Smooth muscle cell (in vitro differentiated cells): ENCODE measurements at regions not wholly inside any gene's neighbourhood (a gene's known extent, or its start where the extent isn't known, plus 50 kb on each side); places are given as distances from the start of the nearest gene placed in this dataset.

Source experiments
- DNase-seq: peaks from one replicate; lab custom pipeline; 2025; ENCODE audit not compliant: unreplicated experiment; lab: John Stamatoyannopoulos, UW
- H2AFZ ChIP-seq: fragments of 200-600 bp; sonication (generic); 2 replicates; pipeline ENCODE4 v1.6.0; 2016; ENCODE audit warnings: antibody characterized with exemption, low read depth, mild to moderate bottlenecking
- H3F3A ChIP-seq: fragments of 200-600 bp; sonication (generic); 2 replicates; pipeline ENCODE4 v1.6.0; 2017; ENCODE audit warnings: antibody characterized with exemption, low read depth
- H3K27ac ChIP-seq: fragments of 200-600 bp; sonication (generic); 2 replicates; pipeline ENCODE4 v1.5.1; 2016; ENCODE audit warnings: low read depth, mild to moderate bottlenecking
- H3K27me3 ChIP-seq: fragments of 200-600 bp; sonication (generic); 2 replicates; pipeline ENCODE4 v1.6.1; 2016; ENCODE audit warnings: low read depth, mild to moderate bottlenecking
- H3K36me3 ChIP-seq: fragments of 200-600 bp; sonication (generic); 2 replicates; pipeline ENCODE4 v1.5.1; 2016; ENCODE audit warnings: low read depth
- H3K4me1 ChIP-seq: fragments of 200-600 bp; sonication (generic); 2 replicates; pipeline ENCODE4 v1.5.1; 2016; ENCODE audit warnings: low read depth
- H3K4me2 ChIP-seq: fragments of 200-600 bp; sonication (generic); 2 replicates; pipeline ENCODE4 v1.6.0; 2016; ENCODE audit warnings: mild to moderate bottlenecking
- H3K4me3 ChIP-seq: fragments of 200-600 bp; sonication (generic); 2 replicates; pipeline ENCODE4 v1.5.1; 2016; ENCODE audit warnings: mild to moderate bottlenecking
- H3K79me2 ChIP-seq: fragments of 200-600 bp; sonication (generic); 2 replicates; pipeline ENCODE4 v1.6.0; 2016; ENCODE audit warnings: low read depth, mild to moderate bottlenecking
- H3K9ac ChIP-seq: fragments of 200-600 bp; sonication (generic); 2 replicates; pipeline ENCODE4 v1.6.0; 2016; ENCODE audit warnings: low read depth
- H3K9me3 ChIP-seq: fragments of 200-600 bp; sonication (generic); replicated peaks from 2 replicates; pipeline ENCODE4 v1.5.1; 2016; ENCODE audit warnings: low read depth
- H4K20me1 ChIP-seq: fragments of 200-600 bp; sonication (generic); 2 replicates; pipeline ENCODE4 v1.6.0; 2016; ENCODE audit warnings: low read depth
- WGBS: methylation state at CpG from one replicate; pipeline ENCODE4 v1.1.7; 2016; ENCODE audit warnings: low lambda C conversion rate; 5-methylcytosine and 5-hydroxymethylcytosine counted together
- TF ChIP-seq, protein P1 (sequence below): fragments of 200-600 bp; sonication (generic); IDR thresholded peaks from 2 replicates; pipeline ENCODE4 v1.5.1; 2017; ENCODE audit warnings: borderline replicate concordance, mild to moderate bottlenecking, antibody characterized with exemption; ENCODE audit not compliant: insufficient read depth, poor library complexity, severe bottlenecking

DNA sequence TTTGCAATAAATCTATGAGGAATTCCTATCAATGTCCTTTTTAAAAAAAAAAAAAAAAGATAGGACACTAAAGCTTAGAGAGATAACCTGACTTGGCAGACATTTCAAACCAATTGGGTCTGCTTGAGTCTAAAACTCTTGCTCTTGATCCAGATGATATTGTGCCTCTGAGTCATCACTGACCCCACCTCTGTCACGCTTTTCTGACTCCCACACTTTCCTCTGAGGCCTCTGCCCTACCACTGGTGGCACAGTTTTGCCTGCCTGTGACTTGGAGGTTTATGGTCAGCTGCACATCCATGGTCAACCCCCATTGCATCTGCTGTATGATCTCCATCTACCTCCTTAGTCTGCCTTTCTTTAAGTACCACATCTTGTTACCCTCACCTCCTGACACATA lies 328.7 kb downstream of the SPRY2 start:
- no peak for DNase-seq
- Histone ChIP-seq H3K27ac (no peak overlapping the region), H3K4me3 (no peak overlapping the region), H3K4me1 (no peaks in the 10 kb centered on the region), H3K36me3 (no peaks in the 10 kb centered on the region), H3K9ac (no peak overlapping the region), H3K4me2 (no peak overlapping the region), H4K20me1 (no peaks in the 10 kb centered on the region), H3F3A (no peaks in the 10 kb centered on the region), H3K27me3 (no peaks in the 10 kb centered on the region), H2AFZ (peak overlapping the region; percentile 65), H3K79me2 (no peaks in the 10 kb centered on the region), H3K9me3 (no peaks in the 10 kb centered on the region)
- 38% methylated on average over 1 of the region's 1 CpG for WGBS
- TF ChIP-seq, protein P1, sequence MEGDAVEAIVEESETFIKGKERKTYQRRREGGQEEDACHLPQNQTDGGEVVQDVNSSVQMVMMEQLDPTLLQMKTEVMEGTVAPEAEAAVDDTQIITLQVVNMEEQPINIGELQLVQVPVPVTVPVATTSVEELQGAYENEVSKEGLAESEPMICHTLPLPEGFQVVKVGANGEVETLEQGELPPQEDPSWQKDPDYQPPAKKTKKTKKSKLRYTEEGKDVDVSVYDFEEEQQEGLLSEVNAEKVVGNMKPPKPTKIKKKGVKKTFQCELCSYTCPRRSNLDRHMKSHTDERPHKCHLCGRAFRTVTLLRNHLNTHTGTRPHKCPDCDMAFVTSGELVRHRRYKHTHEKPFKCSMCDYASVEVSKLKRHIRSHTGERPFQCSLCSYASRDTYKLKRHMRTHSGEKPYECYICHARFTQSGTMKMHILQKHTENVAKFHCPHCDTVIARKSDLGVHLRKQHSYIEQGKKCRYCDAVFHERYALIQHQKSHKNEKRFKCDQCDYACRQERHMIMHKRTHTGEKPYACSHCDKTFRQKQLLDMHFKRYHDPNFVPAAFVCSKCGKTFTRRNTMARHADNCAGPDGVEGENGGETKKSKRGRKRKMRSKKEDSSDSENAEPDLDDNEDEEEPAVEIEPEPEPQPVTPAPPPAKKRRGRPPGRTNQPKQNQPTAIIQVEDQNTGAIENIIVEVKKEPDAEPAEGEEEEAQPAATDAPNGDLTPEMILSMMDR = no peak

DNA sequence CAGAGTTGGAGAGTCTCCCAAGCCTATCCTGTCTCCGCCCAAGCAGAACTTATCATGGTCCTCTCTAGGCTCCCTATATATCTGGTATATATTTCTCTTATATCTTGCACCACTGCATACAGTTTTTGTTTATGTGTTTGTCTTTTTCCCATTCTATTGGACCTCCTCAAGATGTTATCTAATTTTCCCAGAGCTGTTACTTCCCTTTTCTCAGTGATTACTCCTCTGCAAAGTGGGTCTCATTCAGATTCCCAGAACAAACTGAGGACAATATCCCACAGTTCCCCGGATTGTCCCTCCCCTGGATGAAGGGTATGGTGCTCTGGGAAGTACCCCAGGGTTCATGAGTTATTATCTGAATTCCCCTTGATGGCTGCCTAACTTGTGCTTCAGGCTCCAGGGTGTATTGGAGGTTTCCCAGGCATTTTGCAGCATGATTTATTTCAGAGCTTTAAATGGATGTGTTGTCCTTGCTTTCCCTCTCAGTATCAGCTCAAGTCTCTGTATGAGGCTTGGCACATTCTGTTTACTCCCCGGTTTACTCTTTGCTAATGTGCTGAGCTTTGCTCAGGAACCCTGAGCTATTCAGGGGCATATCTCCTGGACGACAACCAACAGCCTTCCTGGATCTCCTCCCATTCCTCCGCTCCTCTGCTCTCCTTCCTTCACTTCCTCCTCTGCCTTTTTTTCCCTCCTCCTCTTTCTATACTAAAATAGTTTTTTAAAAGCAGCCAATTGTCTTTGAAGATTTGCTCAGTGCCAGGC lies 329.3 kb downstream of the SPRY2 start:
- Histone ChIP-seq H3K79me2 (no peaks in the 10 kb centered on the region), H3K4me3 (no peak overlapping the region), H3K27me3 (no peaks in the 10 kb centered on the region), H3K4me1 (no peaks in the 10 kb centered on the region), H2AFZ (peak overlapping the region; percentile 65), H4K20me1 (no peaks in the 10 kb centered on the region), H3K9me3 (no peaks in the 10 kb centered on the region), H3K9ac (no peak overlapping the region), H3K36me3 (no peaks in the 10 kb centered on the region), H3K4me2 (no peak overlapping the region), H3F3A (no peaks in the 10 kb centered on the region), H3K27ac (no peak overlapping the region)
- TF ChIP-seq, protein P1 = no peak
- 56% methylated on average over 5 of the region's 5 CpGs for WGBS
- no peak for DNase-seq

DNA sequence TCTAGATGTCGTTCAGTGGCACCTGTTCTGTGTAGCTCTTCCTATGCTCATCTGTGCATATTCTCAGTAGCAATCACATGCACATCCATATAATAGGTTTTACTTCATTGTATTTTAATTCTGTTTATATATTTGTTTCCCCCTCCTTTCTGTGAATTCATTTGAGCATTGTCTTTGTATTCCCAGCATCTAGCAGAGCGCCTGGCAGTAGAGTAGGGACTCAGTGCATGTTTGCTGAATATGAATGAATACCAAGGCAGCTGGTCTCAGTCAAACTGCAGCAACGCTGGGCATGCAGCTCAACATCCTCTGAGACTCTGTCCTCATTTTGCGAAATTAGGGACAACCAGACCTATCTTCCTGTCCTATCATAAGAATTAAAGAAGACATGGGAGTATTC lies 330.1 kb downstream of the SPRY2 start:
- H3F3A ChIP-seq = no peaks in the 10 kb centered on the region
- no peaks in the 10 kb centered on the region for H3K9me3 ChIP-seq
- no peak overlapping the region for H2AFZ ChIP-seq
- WGBS = 95% methylated on average over 4 of the region's 4 CpGs
- no peaks in the 10 kb centered on the region for H3K27me3 ChIP-seq
- no peak overlapping the region for H3K4me3 ChIP-seq
- no peaks in the 10 kb centered on the region for H4K20me1 ChIP-seq
- H3K27ac ChIP-seq = no peak overlapping the region
- no peaks in the 10 kb centered on the region for H3K36me3 ChIP-seq
- H3K4me1 ChIP-seq = no peaks in the 10 kb centered on the region
- TF ChIP-seq, protein P1 = no peak
- no peak overlapping the region for H3K9ac ChIP-seq
- no peak for DNase-seq
- H3K79me2 ChIP-seq = no peaks in the 10 kb centered on the region
- H3K4me2 ChIP-seq = no peak overlapping the region

DNA sequence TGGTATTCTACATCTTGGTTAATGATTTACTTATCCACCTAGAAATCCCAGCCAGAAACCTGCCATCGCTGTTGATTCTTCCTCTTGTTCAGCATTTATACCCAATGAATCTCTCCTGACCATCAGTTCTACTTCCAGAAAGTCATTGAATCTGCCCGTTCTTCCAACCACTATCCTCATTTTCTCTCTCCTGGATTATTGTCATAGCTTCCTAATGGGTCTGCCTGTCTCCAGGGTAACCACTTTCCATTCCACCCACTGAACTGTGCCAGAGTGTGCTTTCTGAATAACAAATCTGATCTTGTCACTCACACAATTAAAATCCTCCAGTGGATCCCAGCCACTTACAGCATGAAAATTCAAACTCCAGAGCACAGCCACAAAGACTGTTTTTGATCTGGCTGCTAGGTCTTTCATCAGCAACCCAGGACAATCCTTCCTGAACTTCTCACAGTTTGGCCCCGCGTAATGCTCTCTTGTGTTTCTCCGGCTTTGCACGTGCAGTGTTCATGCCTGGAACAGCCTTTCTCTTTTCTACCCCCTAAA lies 330.6 kb downstream of the SPRY2 start:
- H3K9ac ChIP-seq = no peak overlapping the region
- H3K27ac ChIP-seq = no peak overlapping the region
- 90% methylated on average over 6 of the region's 6 CpGs for WGBS
- no peak overlapping the region for H2AFZ ChIP-seq
- H3K27me3 ChIP-seq = no peaks in the 10 kb centered on the region
- no peaks in the 10 kb centered on the region for H3K36me3 ChIP-seq
- H4K20me1 ChIP-seq = no peaks in the 10 kb centered on the region
- no peak overlapping the region for H3K4me2 ChIP-seq
- no peaks in the 10 kb centered on the region for H3K79me2 ChIP-seq
- H3K9me3 ChIP-seq = no peaks in the 10 kb centered on the region
- TF ChIP-seq, protein P1 = no peak
- H3K4me3 ChIP-seq = no peak overlapping the region
- H3K4me1 ChIP-seq = no peaks in the 10 kb centered on the region
- H3F3A ChIP-seq = no peaks in the 10 kb centered on the region
- DNase-seq = no peak
